ENCODE measurements at regions not wholly inside any gene's neighbourhood (a gene's known extent, or its start where the extent isn't known, plus 50 kb on each side); places are given as distances from the start of the nearest gene placed in this dataset.

- peak; percentile 32 for DNase-seq (ENCODE audit: low spot score)
- peaks cover 21% of the 10 kb centered on the region for H3K4me1 Mint-ChIP-seq
- no peaks in the 10 kb centered on the region for H3K79me2 ChIP-seq (ENCODE audit: low read depth)
- no peaks in the 10 kb centered on the region for H3K9me3 ChIP-seq (ENCODE audit: low read depth)
- TF ChIP-seq EZH2 (IDR thresholded peaks at IDR 0.05) (no peak), CTCF (IDR thresholded peaks at IDR 0.05) (peak; percentile 37)
- H3K27ac Mint-ChIP-seq, result peak overlapping the region; percentile 40
- peaks cover 18% of the 10 kb centered on the region for H3K4me1 ChIP-seq
- no peak overlapping the region for H3K27ac ChIP-seq
- no peaks in the 10 kb centered on the region for H3K9me3 Mint-ChIP-seq
- no peak overlapping the region for H3K4me3 ChIP-seq
- H3K27me3 Mint-ChIP-seq (ENCODE audit: insufficient read depth, low read depth), result peaks cover 8% of the 10 kb centered on the region
- no peak overlapping the region for H3K4me3 Mint-ChIP-seq
- H2AFZ ChIP-seq (replicated peaks), result no peak overlapping the region
- no peaks in the 10 kb centered on the region for H3K36me3 Mint-ChIP-seq
- H3K27me3 ChIP-seq, result no peaks in the 10 kb centered on the region
- no peak overlapping the region for H3K9ac ChIP-seq
- no peaks in the 10 kb centered on the region for H3K36me3 ChIP-seq
- H3F3A ChIP-seq (ENCODE audit: low read depth), result no peaks in the 10 kb centered on the region
- H4K20me1 ChIP-seq (ENCODE audit: low read depth), result no peaks in the 10 kb centered on the region
- no peak overlapping the region for H3K4me2 ChIP-seq
Observed at GRCh38 chr7:46363688-46364087, 442.6 kb upstream of the IGFBP3 start.

DNA sequence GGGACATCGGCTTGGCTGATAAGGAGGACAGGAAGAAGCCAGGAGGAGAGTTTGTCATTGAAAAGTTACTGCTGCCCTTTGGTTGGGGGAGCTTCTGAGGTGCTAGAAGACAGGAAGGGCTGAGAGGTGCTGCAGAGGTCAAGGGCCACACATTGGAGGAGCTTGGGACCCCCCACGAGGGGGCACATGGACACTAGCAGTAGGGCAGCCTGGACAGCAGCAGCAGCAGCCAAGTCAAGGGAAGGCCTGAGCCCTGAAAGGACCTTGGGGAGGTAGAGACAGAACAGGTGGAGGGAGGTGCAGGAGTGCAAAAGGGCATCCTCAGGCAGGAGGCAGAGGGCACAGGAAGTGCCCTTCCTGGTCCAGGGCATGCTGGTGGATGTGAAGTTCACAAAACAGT lies 439.7 kb upstream of the IGFBP3 start:
- H4K20me1 ChIP-seq (ENCODE audit: low read depth), result no peaks in the 10 kb centered on the region
- no peak for TF ChIP-seq EZH2phosphoT487 (IDR thresholded peaks at IDR 0.05)
- no peak for TF ChIP-seq EZH2 (IDR thresholded peaks at IDR 0.05)
- TF ChIP-seq CTCF (IDR thresholded peaks at IDR 0.05), result no peak
- no peaks in the 10 kb centered on the region for H3K36me3 ChIP-seq
- Mint-ChIP-seq H3K36me3 (no peaks in the 10 kb centered on the region), H3K9me3 (no peaks in the 10 kb centered on the region), H3K27me3 (ENCODE audit: insufficient read depth, low read depth) (peaks cover 9% of the 10 kb centered on the region), H3K27ac (no peak overlapping the region), H3K4me1 (peaks cover 21% of the 10 kb centered on the region), H3K4me3 (no peak overlapping the region)
- no peaks in the 10 kb centered on the region for H3K27me3 ChIP-seq
- H3K9me3 ChIP-seq (ENCODE audit: low read depth), result no peaks in the 10 kb centered on the region
- H3K27ac ChIP-seq, result no peak overlapping the region
- no peaks in the 10 kb centered on the region for H3F3A ChIP-seq (ENCODE audit: low read depth)
- DNase-seq (ENCODE audit: low spot score), result no peak
- H3K9ac ChIP-seq, result no peak overlapping the region
- H3K4me2 ChIP-seq, result peak overlapping the region; percentile 32
- H3K79me2 ChIP-seq (ENCODE audit: low read depth), result no peaks in the 10 kb centered on the region
- H3K4me1 ChIP-seq, result peaks cover 18% of the 10 kb centered on the region
- H2AFZ ChIP-seq (replicated peaks), result no peak overlapping the region
- no peak overlapping the region for H3K4me3 ChIP-seq

- Histone ChIP-seq H3K9ac (no peak overlapping the region), H3K27ac (no peak overlapping the region), H3K4me2 (peak overlapping the region; percentile 32), H3F3A (ENCODE audit: low read depth) (no peaks in the 10 kb centered on the region), H3K4me3 (no peak overlapping the region), H3K36me3 (no peaks in the 10 kb centered on the region), H3K9me3 (ENCODE audit: low read depth) (no peaks in the 10 kb centered on the region), H3K4me1 (peaks cover 18% of the 10 kb centered on the region), H2AFZ (replicated peaks) (no peak overlapping the region), H3K79me2 (ENCODE audit: low read depth) (no peaks in the 10 kb centered on the region), H4K20me1 (ENCODE audit: low read depth) (no peaks in the 10 kb centered on the region), H3K27me3 (no peaks in the 10 kb centered on the region)
- Mint-ChIP-seq H3K4me1 (peaks cover 21% of the 10 kb centered on the region), H3K4me3 (no peak overlapping the region), H3K27me3 (ENCODE audit: insufficient read depth, low read depth) (peaks cover 9% of the 10 kb centered on the region), H3K27ac (no peak overlapping the region), H3K36me3 (no peaks in the 10 kb centered on the region), H3K9me3 (no peaks in the 10 kb centered on the region)
- peak; percentile 56 for DNase-seq (ENCODE audit: low spot score)
- TF ChIP-seq EZH2 (IDR thresholded peaks at IDR 0.05), result no peak
- TF ChIP-seq EZH2phosphoT487 (IDR thresholded peaks at IDR 0.05), result no peak
- TF ChIP-seq CTCF (IDR thresholded peaks at IDR 0.05), result no peak
Observed at GRCh38 chr7:46360296-46360695, 439.2 kb upstream of the IGFBP3 start.
